ENCODE measurements at regions not wholly inside any gene's neighbourhood (a gene's known extent, or its start where the extent isn't known, plus 50 kb on each side); places are given as distances from the start of the nearest gene placed in this dataset.

GRCh38 chr17:83018658-83019193, 60.7 kb upstream of the METRNL start:
- DNase-seq (ENCODE audit: extremely low read depth in 1 of 4, low spot score in 3 of 4) (no peak), ATAC-seq (no peak), FAIRE-seq (no peak)
- CTCF ChIA-PET (ENCODE audit: low intra/inter-chr PET ratio) = no interaction called here
- WGBS (ENCODE audit: insufficient coverage, low coverage, missing lambda C conversion rate) = 81% methylated on average over 22 of the region's 23 CpGs
- Histone ChIP-seq H3K9me1 (ENCODE audit: control insufficient read depth, insufficient read depth, low read length) (no peaks in the 10 kb centered on the region), H4K20me1 (replicated peaks; ENCODE audit: control insufficient read depth, insufficient read depth, low read length) (no peaks in the 10 kb centered on the region), H3K79me2 (ENCODE audit: control insufficient read depth, insufficient read depth, low read length) (no peaks in the 10 kb centered on the region), H3K4me3 (no peak overlapping the region), H3K4me2 (ENCODE audit: insufficient read depth, low read length) (no peak overlapping the region), H3K4me1 (replicated peaks in 1 of 2; ENCODE audit: control insufficient read depth in 2 of 2, insufficient read depth in 2 of 2, low read length in 2 of 2) (peaks cover 0 to under 1% of the 10 kb centered on the region in 2 experiments; a peak in 1 of 5 replicates), H3K36me3 (ENCODE audit: control insufficient read depth, insufficient read depth, low read length) (no peaks in the 10 kb centered on the region), H2AFZ (ENCODE audit: low read depth, low read length) (no peak overlapping the region), H3K9me3 (replicated peaks; ENCODE audit: control insufficient read depth, insufficient read depth, low read depth, low read length) (peaks cover 8% of the 10 kb centered on the region), H3K27ac (ENCODE audit: extremely low read depth, low read depth, low read length) (no peak overlapping the region), H3K9ac (ENCODE audit: insufficient read depth in 1 of 2, low read depth in 2 of 2, low read length in 2 of 2) (no peak overlapping the region), H3K27me3 (ENCODE audit: control insufficient read depth in 2 of 2, insufficient read depth in 2 of 2, low read length in 2 of 2) (no peaks in the 10 kb centered on the region)
- no peak for TF ChIP-seq ZNF224 (CRISPR knock-in tag; IDR thresholded peaks at IDR 0.05)
- POLR2A ChIA-PET = no interaction called here
- intact Hi-C loops (cut with micrococcal nuclease) (no loop called here), in situ Hi-C loops (cut with MboI) (no loop called here)
- no TSS peak for BruUV-seq (replicated peaks)

- ATAC-seq (no peak), DNase-seq (ENCODE audit: extremely low read depth in 1 of 4, low spot score in 3 of 4) (no peak), FAIRE-seq (no peak)
- Histone ChIP-seq H3K4me1 (replicated peaks in 1 of 2; ENCODE audit: control insufficient read depth in 2 of 2, insufficient read depth in 2 of 2, low read length in 2 of 2) (peaks cover 0 to 4% of the 10 kb centered on the region in 2 experiments; a peak in 1 of 5 replicates), H3K9me1 (ENCODE audit: control insufficient read depth, insufficient read depth, low read length) (no peaks in the 10 kb centered on the region), H3K36me3 (ENCODE audit: control insufficient read depth, insufficient read depth, low read length) (no peaks in the 10 kb centered on the region; the same call in 2 of the 3 replicates), H3K9ac (ENCODE audit: insufficient read depth in 1 of 2, low read depth in 2 of 2, low read length in 2 of 2) (no peak overlapping the region), H3K27me3 (ENCODE audit: control insufficient read depth in 2 of 2, insufficient read depth in 2 of 2, low read length in 2 of 2) (no peaks in the 10 kb centered on the region), H3K79me2 (ENCODE audit: control insufficient read depth, insufficient read depth, low read length) (no peaks in the 10 kb centered on the region), H2AFZ (ENCODE audit: low read depth, low read length) (no peak overlapping the region), H3K27ac (ENCODE audit: extremely low read depth, low read depth, low read length) (no peak overlapping the region), H3K4me2 (ENCODE audit: insufficient read depth, low read length) (no peak overlapping the region), H3K9me3 (replicated peaks; ENCODE audit: control insufficient read depth, insufficient read depth, low read depth, low read length) (peaks cover 8% of the 10 kb centered on the region), H4K20me1 (replicated peaks; ENCODE audit: control insufficient read depth, insufficient read depth, low read length) (no peaks in the 10 kb centered on the region), H3K4me3 (no peak overlapping the region)
- ChIA-PET POLR2A (no interaction called here), CTCF (ENCODE audit: low intra/inter-chr PET ratio) (no interaction called here)
- TF ChIP-seq TGIF2 (CRISPR knock-in tag; IDR thresholded peaks at IDR 0.05) = no peak
- no peak for TF ChIP-seq ZNF143 (CRISPR knock-in tag; IDR thresholded peaks at IDR 0.05)
- TF ChIP-seq RBM17 (IDR thresholded peaks at IDR 0.05; ENCODE audit: borderline replicate concordance, low read depth, low read length) = no peak
- no peak for TF ChIP-seq MYC (IDR thresholded peaks at IDR 0.05; ENCODE audit: low read depth, low read length)
- no peak for TF ChIP-seq MYC (CRISPR knock-in tag; IDR thresholded peaks at IDR 0.05; ENCODE audit: borderline replicate concordance, low read depth)
- TF ChIP-seq PHF8 (IDR thresholded peaks at IDR 0.05; ENCODE audit: borderline replicate concordance, low read length) = no peak
- TF ChIP-seq RBM34 (IDR thresholded peaks at IDR 0.05; ENCODE audit: borderline replicate concordance, insufficient read depth, low read length) = no peak
- TF ChIP-seq PHB (CRISPR knock-in tag; IDR thresholded peaks at IDR 0.05) = no peak
- no peak for TF ChIP-seq HES1 (IDR thresholded peaks at IDR 0.05; ENCODE audit: low read depth)
- TF ChIP-seq POLR2AphosphoS2 (IDR thresholded peaks at IDR 0.05; ENCODE audit: low read length) = no peak
- no peak for TF ChIP-seq HNRNPH1 (optimal IDR thresholded peaks at IDR 0.05; ENCODE audit: low read depth, low read length)
- no peak for TF ChIP-seq NFYB (IDR thresholded peaks at IDR 0.05; ENCODE audit: extremely low read depth, insufficient read length)
- WGBS (ENCODE audit: insufficient coverage, low coverage, missing lambda C conversion rate) = 87% methylated on average over 10 of the region's 10 CpGs
- BruUV-seq (replicated peaks) = no TSS peak
- in situ Hi-C loops (cut with MboI) = no loop called here
- intact Hi-C loops (cut with micrococcal nuclease) = no loop called here
These were observed 60.0 kb upstream of the METRNL start for GRCh38 chr17:83019376-83019775.

Measured in K562 (cell line).